Sigmoid colon (tissue), 4 donors: ENCODE measurements at regions not wholly inside any gene's neighbourhood (a gene's known extent, or its start where the extent isn't known, plus 50 kb on each side); places are given as distances from the start of the nearest gene placed in this dataset.

ENCODE experiments used
- POLR2A ChIP-seq, 2 donors: fragments of 450-650 bp; IDR thresholded peaks; one replicate each; pipeline ENCODE4 v1.6.1; 2016; ENCODE audit warnings: antibody characterized with exemption in 2 of 2, mild to moderate bottlenecking in 2 of 2, moderate library complexity in 2 of 2
- POLR2AphosphoS5 ChIP-seq, 4 donors: sonication (generic); formaldehyde crosslinking; IDR thresholded peaks; one replicate each; pipeline ENCODE4 v1.6.1; 2017; ENCODE audit warnings: antibody characterized with exemption in 4 of 4
- TF ChIP-seq, protein P1 (sequence below), 4 experiments: fragments of 450-650 bp in 3 of 4; fragments of 200-600 bp in 1 of 4; IDR thresholded peaks; one replicate each; pipeline ENCODE4 v1.5.1; 2016 to 2019; ENCODE audit warnings: antibody characterized with exemption in 4 of 4, mild to moderate bottlenecking in 3 of 4, moderate library complexity in 2 of 4

DNA sequence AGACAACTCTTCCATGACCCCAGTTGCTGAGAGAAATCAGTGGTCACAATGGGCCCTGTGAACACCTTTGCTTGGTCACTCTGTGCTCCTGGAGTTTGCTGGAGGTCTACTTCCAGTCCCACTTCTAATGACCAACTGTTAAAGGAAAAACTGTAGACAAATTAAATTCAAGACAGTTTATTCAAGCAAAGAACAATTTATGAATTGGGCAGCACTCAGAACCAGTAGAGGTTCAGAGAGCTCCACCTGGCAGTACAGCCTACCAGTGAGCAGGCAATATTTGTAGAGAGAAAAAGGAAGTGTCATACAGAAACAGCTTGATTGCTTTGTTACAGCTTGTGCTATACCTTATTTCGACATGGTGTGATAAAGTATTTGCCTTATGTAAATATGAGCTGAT, 116.5 kb downstream of the HS3ST3B1 start:
- TF ChIP-seq, protein P1, sequence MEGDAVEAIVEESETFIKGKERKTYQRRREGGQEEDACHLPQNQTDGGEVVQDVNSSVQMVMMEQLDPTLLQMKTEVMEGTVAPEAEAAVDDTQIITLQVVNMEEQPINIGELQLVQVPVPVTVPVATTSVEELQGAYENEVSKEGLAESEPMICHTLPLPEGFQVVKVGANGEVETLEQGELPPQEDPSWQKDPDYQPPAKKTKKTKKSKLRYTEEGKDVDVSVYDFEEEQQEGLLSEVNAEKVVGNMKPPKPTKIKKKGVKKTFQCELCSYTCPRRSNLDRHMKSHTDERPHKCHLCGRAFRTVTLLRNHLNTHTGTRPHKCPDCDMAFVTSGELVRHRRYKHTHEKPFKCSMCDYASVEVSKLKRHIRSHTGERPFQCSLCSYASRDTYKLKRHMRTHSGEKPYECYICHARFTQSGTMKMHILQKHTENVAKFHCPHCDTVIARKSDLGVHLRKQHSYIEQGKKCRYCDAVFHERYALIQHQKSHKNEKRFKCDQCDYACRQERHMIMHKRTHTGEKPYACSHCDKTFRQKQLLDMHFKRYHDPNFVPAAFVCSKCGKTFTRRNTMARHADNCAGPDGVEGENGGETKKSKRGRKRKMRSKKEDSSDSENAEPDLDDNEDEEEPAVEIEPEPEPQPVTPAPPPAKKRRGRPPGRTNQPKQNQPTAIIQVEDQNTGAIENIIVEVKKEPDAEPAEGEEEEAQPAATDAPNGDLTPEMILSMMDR (IDR thresholded peaks at IDR 0.05) = no peak
- TF ChIP-seq POLR2AphosphoS5 (IDR thresholded peaks at IDR 0.05) (no peak), POLR2A (IDR thresholded peaks at IDR 0.05) (no peak)
